NCI-H187 (cell line): ENCODE measurements at regions not wholly inside any gene's neighbourhood (a gene's known extent, or its start where the extent isn't known, plus 50 kb on each side); places are given as distances from the start of the nearest gene placed in this dataset.

Experiments
- DNase-seq, 2 experiments: peaks; one replicate each; lab custom pipeline; 2025; lab: John Stamatoyannopoulos, UW

DNA sequence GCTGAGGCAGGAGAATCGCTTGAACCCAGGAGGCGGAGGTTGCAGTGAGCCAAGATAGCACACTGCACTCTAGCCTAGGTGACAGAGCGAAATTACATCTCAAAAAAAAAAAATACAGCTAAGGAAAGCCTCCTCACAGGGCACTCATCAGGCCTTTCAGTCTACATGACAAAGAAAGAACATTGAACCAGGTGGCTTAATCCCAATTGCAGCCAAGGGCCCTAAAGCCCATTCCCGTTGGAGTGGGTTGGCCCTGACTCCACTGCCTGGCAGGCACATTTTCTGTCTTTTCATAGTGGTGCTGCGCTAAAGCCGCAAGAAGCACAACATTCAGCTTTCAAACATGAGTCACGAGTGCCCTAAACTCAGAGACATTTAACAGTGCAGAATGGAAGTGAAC, 372.5 kb downstream of the RNF144A start:
- DNase-seq: no peak

DNA sequence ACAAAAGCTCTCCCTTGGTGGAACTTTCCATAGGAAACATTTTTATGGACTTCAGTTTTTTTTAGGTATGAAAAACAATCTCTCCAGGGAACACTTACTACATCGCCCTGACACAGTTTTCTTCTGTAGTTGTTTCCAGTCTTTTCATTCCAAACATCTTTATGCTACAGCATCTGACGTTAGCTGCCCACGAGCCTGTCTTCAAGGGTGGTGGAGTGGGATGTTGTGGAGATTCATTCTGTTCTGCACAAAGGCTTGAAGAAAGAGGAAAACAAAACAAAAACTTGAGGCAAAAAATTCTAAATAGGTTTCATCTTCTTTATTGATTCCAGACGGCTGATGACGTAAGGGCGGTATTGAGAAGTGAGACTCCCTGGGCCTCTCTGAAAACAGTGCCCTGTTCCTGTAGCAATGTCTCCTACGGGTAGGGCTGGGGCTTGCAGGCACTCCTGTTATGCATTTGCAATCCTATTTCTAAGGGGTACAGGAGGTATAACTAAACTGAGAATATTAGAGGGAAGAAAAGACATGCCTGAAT, 375.0 kb downstream of the RNF144A start:
- no peak for DNase-seq

DNA sequence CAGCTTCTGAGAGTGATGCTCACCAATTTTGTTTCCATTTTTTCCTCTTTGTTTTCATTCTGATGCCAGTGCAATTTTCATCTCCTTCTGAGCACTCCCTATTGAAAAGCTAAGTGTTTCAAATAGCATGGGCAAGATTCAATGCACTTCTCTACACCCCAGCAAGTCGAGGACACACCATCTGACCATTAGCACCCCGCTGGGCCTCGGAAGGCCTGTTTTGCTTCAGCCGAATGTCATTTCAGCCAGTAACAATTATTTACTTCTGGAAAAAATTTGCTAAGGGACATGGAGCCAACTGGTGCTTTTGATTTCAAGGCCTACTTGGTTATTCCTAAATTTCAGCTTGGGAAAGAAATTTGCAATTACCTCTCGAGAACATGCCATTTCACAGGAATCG, 392.4 kb downstream of the RNF144A start:
- no peak for DNase-seq

DNA sequence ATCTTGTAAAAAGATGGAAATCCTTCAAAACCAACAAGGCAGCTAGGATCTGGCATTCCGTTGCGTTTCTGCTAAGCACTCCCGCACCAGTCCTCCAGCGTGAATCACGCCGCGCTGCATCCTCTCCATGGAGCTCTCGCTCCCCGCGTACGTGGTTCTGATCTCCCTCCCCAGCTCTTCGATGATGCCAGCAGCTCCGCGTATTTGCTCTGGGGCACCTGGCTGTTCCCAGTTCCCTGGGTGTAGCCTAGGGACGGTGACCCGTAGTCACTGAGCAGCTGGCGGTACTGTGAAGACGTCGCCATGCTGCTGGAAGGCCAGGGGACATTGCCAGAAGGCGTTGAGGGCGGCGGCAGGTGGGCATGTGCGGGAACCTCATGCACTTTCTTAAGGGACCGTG, 407.5 kb downstream of the RNF144A start:
- DNase-seq: no peak

DNA sequence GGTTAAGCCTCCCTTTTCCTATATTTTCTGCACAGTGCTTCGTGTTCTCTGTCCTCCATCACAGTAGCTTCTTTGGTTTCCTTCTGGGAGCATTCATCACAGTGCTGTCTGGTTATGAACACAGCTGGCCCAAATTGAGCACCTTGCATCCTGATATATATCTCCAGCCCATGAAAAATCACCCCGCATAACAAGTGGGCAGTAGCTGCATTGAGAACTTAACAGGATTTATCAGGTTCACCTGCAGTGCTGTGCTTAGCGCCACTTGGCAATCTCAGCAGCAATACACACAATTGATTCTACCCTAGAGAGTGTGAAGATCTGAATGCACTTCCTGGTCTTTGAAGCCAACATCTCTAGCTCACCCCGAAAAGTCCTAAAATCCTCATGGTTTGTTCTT, 408.0 kb downstream of the RNF144A start:
- DNase-seq: no peak

DNA sequence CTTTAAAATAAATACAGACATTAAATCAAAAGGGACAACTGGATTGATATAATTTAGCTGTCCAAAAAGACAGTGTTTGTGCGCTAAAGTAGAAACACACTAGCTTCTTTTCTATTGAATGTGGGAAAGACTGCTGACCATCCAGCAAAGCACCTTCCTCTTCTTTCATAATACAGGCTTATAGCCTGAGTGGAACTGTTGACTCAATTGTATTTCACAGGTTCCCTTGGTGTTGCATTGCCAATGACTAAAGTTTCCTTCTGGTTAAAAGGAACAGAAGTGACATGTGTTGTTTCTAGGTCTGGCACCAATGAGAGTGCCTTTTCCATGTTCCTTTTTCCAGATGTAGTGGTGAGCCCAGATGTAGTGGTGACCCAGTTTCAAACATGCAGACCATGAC, 412.3 kb downstream of the RNF144A start:
- DNase-seq: no peak

DNA sequence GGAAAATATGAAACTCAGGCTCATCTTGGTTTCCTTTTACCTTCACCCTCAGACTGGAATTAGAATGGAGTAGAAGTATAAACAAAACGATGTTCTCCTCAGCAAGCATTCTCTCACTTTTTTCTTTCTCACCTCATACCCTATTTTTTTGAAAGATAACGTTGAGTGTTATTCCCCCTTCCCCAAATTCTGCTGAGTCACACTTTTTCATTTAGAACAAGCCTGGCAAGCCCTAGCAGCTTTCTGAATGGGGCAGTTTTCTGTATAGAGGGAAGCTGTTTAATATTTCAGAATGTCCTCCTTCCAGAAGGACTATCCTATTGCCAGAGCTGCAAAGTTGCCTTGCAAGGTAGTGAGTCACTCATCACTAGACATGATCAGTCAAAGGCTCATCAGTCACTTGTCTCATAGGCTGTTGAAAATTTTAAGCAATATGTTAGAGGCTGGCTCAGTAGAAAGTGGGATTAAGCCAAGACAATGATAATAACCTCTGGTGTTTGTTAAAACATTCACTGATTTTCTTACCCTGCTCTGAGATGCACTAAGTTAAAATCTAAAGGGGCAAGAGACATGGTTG, 416.1 kb downstream of the RNF144A start:
- no peak for DNase-seq

DNA sequence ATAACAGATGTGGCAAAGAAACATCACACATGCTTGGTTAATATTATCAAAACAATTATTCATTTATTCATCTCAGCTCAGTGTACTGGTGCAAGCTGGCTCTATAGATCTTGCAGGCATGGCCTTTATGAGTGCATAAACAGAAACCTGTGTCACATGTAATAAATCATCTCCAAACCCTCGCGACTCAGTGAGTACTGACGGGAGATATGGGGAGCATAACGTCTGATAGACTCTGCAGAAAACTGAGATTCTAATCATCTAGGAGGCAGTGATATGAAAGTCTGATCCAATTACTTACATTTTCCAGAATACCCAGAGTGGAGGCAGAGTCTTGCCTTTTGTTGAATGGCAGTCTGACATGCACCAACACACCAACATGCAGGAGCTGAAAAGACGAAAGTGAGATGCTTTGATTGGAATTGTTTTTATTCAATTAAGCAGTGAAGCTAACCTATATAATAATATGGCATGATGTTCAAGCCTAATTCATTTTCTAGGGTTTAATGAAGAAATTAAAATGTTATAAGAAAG, 416.8 kb downstream of the RNF144A start:
- no peak for DNase-seq

DNA sequence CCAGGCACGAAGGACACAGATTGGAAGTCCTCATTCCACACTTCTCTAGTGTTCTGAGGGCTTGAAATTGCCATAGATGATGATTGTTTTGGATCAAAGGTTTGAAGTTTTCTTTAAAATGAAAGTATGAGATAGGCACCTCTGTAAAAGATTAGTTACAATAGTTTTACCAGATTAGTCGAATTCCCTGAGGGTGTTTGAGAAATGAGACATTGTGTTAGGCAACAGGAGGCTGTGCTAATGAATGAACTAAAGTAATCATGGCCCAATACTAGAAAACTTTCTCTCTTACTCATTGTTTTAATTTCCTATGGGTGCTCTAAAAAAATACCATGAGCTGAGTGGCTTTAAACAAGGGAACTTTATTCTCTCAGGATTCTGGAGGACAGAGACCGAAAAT, 421.7 kb downstream of the RNF144A start:
- no peak for DNase-seq

DNA sequence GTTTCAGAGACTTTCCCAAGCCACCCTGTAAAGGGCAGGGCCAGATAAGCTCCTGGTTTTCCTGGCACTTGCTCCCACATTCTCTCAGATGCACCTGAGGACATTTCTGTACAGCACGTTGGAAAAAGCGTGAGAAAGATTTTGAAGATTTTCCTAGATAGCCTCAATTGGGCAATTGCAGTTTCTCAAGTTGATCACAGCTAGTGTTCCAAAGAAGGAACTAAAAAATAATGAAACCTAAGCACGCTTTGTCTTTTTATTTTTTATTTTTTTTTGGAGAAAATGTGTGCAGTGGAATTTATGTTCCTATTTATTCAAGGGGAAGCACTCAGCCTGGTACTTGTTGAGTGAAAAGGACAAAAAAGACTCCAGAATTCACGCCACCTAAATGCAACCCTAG, 429.1 kb downstream of the RNF144A start:
- DNase-seq: no peak

DNA sequence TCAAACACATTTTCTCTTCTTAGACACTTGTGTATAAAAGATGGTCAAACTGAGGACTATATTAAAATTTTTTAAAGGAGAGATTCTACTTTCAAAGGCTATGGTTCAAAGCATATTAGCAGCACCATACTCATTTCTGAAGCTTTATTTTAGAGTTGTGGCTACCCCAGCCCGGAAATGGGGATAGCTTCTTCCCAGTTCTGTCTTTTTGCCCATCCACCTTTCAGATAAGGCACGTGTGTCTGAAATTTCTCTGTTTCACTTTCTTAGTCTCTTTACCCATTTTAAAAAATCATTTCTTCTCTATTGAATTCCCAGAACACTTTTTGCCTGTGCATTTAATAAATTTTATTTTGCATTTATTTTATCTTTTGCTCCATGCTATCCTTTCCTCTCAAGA, 431.5 kb downstream of the RNF144A start:
- no peak for DNase-seq

DNA sequence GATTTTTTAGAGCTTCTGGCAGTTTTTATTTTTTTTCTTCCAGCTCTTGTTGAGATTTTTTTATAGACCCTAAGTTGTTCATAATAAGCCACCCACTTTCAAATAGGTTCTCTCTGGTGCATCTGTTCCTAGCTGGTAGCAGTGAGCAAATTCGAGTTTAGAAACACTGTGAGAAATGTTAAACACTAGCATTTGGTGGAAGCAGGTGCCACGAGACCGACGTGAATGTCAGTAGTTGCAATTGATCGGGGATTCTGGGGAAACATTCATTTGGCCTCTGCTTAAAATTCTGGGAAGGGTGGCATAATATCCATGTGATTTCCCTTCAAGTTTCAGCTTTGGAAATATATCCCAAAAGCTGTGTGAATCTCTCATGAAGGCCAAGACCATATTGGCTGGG, 435.0 kb downstream of the RNF144A start:
- no peak for DNase-seq

DNA sequence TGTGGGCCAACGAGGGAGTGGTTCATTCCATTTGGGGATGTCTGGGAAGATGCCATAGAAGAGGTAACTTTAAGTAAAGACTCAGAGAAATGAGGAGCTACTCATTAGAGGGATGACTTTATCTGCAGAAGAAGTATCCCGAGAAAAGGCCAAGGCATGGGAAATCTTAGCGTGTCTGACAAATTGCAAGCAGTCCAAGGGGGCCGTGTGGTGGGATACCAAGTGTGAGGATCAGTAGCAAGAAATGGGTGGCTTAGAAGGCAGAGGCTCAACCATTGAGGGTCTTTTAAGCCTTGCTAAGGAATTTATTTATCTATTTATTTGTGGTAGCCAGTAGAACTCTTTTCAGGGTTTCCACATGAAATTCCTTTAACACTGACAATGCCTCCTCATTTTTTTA, 436.4 kb downstream of the RNF144A start:
- no peak for DNase-seq

DNA sequence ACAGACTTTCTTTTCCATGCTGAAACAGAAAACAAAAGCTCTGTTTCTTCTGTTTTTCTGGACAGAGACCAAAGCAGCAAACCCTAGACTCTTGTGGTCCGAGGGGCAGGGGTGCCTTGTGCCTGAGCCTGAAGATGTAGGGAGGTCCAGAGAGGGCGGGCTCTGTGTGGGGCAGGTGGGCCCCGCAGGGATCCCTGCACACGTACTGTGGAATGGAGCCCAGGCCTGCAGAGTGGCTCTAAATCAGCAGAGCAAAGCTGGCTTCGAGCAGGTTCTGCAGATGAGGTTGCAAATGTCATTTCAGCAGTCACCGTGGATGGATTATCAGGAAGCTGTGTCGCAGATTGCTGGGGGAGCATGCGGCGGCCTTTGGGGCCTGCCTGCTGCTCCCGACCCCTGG, 438.6 kb downstream of the RNF144A start:
- no peak for DNase-seq

DNA sequence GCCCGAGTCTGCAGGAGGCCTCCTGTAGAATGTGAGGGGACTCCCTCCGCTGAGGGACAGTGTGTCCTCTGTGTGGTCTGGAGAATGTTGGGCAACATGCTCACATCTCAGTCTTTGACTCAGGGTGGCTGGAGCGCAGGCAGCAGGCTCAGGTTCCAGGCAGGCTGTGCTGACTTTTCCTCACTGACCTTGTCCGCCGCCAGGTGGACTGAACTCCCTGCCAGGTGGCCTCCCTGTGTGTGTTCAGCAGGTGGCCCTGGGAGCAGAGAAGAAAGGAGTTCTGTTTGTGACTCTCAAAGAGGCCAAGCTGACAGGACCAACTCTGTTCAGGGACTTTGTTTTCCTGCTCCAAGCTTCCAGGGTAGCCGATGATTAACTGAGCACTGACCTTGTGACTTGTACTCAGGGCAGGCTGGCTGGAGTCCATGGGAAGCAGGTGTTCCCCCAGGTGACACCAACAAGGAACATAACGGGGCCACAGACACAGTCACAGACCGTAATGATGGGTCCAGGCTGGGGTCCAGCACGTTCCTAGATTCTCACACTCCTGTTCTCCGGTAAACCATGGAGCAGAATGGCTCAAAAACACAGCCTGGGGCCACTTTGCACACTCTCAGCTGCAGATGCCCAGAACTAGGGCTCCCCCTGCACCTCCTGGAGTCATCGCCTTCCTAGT, 439.8 kb downstream of the RNF144A start:
- no peak for DNase-seq

DNA sequence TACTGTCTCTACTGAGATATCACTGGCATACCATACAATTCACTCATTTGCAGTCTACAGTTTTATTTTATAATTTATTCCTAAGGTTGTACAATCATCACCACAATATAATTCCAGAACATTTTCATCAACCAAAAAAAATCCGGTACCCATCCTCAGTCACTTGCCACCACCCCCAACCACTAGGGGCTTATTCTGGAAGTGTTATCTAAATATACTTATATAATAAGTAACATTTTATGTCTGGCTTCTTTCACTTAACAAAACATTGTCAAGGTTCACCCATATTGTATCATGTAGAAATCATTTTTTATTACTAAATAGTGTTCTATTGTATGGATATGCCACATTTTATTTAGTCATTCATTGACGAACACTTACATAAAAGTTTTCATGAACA, 440.8 kb downstream of the RNF144A start:
- DNase-seq: no peak

DNA sequence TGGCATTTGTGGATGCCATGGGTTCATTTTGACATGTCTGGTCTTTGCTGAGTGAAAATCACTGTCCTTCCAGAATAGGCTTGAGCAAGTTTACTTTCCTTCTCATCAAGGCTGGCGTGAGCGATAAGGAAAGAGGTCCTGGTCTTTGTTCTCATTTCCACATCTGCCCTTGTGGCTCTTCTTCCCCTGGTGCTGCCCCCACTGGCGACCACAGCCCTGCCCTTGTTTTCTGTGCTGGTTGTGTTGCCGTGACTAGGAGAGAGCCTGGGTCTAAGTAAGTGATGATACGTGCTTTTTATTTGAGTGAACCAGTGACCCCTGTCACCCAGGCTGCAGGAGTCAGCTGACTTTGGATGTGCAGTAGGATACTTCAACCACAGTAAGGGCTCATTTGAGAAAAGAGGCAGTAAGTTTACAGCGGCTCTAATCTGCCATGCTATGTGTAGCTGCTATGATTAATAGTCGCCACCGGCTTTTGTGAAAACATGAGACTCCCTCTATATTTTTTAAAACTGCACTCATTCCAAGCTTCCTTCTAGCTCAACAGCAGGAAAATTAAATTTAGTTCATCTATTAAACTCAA, 441.7 kb downstream of the RNF144A start:
- DNase-seq: no peak

DNA sequence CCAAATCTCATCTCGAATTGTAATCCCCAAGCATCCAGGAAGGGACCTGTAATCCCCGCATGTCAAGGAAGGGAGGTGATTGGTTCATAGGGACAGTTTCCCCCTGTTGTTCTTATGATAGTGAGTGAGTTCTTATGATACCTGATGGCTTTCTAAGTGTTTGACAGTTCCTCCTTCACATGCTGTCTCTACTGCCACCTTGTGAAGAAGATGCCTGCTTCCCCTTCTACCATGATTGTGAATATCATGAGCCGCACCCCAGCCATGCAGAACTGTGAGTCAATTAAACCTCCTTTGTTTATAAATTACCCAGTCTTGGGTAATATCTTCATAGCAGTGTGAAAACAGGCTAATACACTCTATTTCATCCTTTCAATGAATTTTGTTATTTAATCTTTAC, 446.7 kb downstream of the RNF144A start:
- DNase-seq: peak in 1 of 2 experiments; percentile 8

DNA sequence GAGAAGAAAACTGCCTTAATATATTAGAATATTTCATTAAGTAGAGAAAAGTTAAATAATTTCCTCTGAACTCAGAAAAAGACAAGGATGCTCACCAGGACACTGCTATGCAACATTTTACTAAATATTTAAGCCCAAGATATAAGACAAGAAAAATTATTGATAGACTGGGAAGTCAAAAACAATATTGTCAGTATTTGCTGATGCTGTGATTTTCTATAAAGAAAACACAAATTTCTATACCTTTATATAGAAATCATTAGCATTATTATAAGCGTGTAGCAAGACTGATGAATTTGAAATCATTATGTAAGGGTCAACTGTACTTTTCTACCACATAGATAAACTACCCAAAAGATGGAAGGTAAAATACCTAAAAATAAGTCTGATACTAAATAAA, 451.0 kb downstream of the RNF144A start:
- DNase-seq: no peak

DNA sequence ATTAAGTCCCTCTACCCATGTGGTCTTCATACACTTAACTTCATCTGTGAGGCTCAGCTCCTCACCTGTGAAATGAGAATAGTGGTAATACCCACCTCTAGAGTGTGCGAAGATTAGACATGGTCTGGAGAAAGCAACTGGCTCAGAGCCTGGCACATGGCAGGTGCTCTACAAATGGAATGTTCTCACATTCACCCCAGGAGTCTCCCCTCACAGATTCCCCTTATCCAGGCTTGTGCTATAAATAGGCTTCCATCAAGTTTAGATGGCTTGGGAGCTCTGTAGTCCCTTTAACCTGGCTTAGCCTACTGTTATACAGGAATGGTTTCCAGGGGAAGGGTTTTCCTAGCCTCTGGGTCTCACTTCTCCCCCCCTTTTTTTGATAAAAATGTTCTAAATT, 455.9 kb downstream of the RNF144A start:
- no peak for DNase-seq

DNA sequence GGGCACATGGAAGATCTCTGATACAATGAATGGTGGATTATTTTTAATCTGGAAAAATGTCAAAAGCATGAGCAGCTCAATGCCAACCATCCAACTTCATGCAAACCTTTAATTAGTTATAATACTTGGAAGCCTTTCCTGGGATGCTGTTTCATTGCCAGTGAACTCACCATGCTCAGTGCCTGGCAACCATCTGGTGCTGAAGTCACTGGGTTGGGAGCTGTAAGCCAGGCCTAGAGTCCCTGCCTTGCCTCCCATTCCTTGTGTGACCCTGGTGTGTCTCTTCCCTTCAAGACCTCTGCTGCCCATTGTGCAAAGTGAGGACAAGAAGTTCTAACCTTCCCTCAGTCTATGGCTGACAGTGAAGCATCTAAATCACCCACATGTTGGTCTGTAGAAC, 458.7 kb downstream of the RNF144A start:
- no peak for DNase-seq

DNA sequence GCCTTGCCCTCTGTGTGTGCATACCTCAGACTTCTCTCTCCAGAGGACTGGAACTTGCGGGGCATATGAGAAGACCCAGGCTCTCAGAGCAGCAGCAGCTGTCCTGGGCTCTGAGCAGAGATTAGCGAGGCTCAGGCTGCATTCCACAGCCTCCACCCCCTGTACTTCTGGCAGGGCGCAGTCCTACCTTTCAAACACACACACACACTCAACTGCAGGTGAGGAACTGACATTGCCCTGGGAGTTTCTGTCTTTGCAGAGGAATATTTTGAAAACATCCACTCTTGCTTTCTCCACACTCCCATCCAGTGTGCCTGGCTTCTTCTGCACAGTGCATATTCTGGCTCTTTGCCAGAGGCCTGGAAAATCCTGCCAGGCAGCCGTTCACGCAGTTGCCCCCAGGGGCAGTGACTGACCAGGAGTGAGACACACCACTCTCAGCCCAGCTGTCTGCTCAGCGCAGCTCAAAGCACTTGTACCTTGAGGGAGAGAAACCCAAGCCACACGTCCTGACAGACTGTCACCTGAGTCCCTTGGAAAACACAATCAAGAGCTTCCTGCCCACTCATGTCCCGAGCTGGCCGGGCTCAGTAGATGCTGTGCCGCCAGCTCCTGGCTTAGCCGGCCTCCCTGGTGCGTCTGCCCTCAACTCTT, 460.8 kb downstream of the RNF144A start:
- DNase-seq: peak; percentile 34 to 72

DNA sequence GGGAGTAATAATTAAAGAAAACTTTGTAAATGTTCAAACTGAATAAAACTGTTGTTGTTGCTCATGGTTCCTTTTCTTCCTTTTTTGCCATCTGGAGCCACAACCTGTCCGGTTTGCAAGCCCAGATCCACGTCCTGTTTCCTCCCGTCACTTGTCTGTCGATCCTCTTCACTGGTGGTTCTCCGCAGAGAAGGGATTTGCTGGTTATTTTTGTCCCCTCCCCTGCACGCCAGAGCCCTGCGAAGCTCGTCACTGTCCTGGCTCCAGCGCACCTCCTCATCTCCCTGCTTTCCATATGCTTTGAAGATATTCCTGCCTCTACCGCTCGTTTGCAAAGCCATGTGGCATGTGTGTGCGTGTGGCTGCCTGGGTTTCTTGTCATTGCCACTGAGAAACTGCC, 461.4 kb downstream of the RNF144A start:
- DNase-seq: no peak
